ENCODE measurements at regions not wholly inside any gene's neighbourhood (a gene's known extent, or its start where the extent isn't known, plus 50 kb on each side); places are given as distances from the start of the nearest gene placed in this dataset.

DNA sequence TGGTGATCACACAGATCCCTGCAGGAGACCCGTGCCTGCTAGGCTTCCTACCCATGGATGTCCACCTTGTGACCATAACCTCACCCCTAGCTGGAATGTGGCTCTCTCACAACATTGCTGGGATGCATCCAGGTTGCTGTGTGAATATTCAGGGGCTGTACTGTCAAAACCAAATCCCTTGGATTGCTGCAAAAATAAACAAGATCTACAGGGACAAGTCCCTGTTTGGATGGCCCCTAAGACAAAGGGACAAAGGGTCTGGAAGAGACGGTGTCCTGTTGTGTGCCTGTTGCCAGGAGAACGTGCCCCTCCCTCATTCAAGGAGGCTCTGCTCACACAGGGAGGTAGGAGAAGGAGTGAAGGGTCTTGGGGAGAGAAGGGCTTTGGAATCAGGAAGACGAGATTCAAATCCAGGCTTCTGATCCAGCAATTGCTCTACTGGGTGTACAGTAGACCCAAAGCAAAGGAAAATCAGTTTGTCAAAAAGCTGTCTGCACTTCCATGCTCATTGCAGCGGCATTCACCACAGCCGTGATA is 89.2 kb upstream of the WASF3 start:
- peaks cover 3% of the 10 kb centered on the region for H3K27me3 Mint-ChIP-seq (ENCODE audit: unreplicated experiment)
- H3K4me1 Mint-ChIP-seq (ENCODE audit: low read depth, unreplicated experiment): no peaks in the 10 kb centered on the region
- DNase-seq: no peak
- H3K36me3 Mint-ChIP-seq (ENCODE audit: unreplicated experiment): no peaks in the 10 kb centered on the region
- H3K27ac Mint-ChIP-seq (ENCODE audit: unreplicated experiment): no peak overlapping the region
- TF ChIP-seq, protein P1, sequence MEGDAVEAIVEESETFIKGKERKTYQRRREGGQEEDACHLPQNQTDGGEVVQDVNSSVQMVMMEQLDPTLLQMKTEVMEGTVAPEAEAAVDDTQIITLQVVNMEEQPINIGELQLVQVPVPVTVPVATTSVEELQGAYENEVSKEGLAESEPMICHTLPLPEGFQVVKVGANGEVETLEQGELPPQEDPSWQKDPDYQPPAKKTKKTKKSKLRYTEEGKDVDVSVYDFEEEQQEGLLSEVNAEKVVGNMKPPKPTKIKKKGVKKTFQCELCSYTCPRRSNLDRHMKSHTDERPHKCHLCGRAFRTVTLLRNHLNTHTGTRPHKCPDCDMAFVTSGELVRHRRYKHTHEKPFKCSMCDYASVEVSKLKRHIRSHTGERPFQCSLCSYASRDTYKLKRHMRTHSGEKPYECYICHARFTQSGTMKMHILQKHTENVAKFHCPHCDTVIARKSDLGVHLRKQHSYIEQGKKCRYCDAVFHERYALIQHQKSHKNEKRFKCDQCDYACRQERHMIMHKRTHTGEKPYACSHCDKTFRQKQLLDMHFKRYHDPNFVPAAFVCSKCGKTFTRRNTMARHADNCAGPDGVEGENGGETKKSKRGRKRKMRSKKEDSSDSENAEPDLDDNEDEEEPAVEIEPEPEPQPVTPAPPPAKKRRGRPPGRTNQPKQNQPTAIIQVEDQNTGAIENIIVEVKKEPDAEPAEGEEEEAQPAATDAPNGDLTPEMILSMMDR (IDR thresholded peaks at IDR 0.05; ENCODE audit: partially characterized antibody, unreplicated experiment): no peak
- peaks cover 4% of the 10 kb centered on the region for H3K9me3 Mint-ChIP-seq (ENCODE audit: unreplicated experiment)
- H3K4me3 Mint-ChIP-seq (ENCODE audit: unreplicated experiment): no peak overlapping the region

DNA sequence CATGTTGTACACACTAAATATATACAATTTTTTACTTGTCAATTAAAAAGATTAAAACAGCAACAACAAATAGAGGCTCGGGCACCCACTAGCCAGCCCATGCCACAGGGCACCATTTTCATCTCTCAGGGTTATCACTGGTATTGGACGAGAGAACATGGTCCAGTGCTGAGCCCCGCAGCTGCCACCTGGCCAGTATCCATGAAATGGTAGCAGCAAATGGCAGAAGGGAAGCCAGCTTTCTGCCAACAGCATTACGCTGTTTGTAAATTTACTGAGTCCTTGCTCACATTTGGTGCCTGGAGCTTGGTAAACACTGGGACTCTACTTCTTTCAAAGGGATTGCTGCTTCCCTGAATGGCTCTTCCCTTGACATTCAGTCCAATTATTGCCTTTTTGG is 87.9 kb upstream of the WASF3 start:
- H3K4me3 Mint-ChIP-seq (ENCODE audit: unreplicated experiment): no peak overlapping the region
- H3K4me1 Mint-ChIP-seq (ENCODE audit: low read depth, unreplicated experiment): no peaks in the 10 kb centered on the region
- TF ChIP-seq, protein P1 (IDR thresholded peaks at IDR 0.05; ENCODE audit: partially characterized antibody, unreplicated experiment): no peak

DNA sequence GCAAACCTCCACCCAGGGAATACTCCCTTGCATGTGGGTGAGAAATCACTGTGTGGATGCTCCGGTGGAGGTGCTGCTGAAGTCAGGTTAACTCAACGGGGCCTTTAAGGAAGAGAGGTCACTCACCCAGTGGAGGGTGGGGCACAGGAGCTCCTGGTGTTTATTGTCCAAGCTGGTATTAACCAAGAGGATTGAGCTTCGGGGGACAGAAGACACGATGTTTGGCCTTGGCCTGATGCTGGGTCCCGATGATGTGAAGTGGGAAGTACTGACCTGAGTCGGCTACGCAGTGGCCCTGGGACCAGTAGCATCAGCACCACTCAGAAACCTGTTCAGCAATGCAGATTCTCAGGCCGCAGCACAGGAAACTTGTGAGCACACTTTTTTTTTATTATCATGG is 85.7 kb upstream of the WASF3 start:
- Mint-ChIP-seq H3K4me3 (ENCODE audit: unreplicated experiment) (no peak overlapping the region), H3K4me1 (ENCODE audit: low read depth, unreplicated experiment) (peaks cover 8% of the 10 kb centered on the region), H3K36me3 (ENCODE audit: unreplicated experiment) (no peaks in the 10 kb centered on the region), H3K27ac (ENCODE audit: unreplicated experiment) (no peak overlapping the region), H3K27me3 (ENCODE audit: unreplicated experiment) (peaks cover 3% of the 10 kb centered on the region), H3K9me3 (ENCODE audit: unreplicated experiment) (no peaks in the 10 kb centered on the region)
- DNase-seq: no peak
- TF ChIP-seq, protein P1 (IDR thresholded peaks at IDR 0.05; ENCODE audit: partially characterized antibody, unreplicated experiment): no peak

More for the DNA sequence above, 87.9 kb upstream of the WASF3 start:
- Mint-ChIP-seq H3K36me3 (ENCODE audit: unreplicated experiment) (no peaks in the 10 kb centered on the region), H3K9me3 (ENCODE audit: unreplicated experiment) (peaks cover 1% of the 10 kb centered on the region), H3K27me3 (ENCODE audit: unreplicated experiment) (peaks cover 3% of the 10 kb centered on the region), H3K27ac (ENCODE audit: unreplicated experiment) (no peak overlapping the region)
- no peak for DNase-seq

DNA sequence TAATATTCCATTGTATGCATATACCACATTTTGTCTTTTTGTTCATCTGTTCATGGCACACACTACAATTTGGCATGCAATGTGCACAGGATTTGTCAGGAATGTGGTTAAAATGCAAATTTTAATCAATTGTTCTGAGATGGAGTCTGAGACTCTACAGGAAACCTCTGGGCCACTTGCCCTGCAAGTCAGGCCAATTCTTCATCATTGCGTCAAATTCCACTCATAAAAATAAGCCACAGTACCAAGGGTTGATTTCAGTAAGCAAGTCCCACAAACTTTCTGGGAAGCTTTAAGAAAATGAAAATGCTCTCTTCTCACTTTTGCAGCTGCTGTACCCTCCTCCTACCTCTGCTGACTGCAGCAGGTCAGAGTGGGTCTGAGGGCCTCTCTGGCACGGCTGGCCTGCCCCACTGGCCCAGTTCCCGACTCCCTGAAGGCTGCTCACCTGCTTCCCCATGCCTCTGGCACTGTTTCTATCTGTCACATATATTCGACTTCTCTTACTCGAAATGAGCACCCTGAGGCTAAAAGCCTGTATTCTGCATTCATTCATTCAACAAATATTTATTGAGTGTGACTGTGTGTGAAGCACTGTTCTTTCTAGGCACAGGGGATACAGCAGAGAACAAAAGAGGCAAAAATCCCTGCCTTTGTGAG is 83.8 kb upstream of the WASF3 start:
- Mint-ChIP-seq H3K27me3 (ENCODE audit: unreplicated experiment) (no peaks in the 10 kb centered on the region), H3K4me3 (ENCODE audit: unreplicated experiment) (no peak overlapping the region), H3K36me3 (ENCODE audit: unreplicated experiment) (no peaks in the 10 kb centered on the region), H3K27ac (ENCODE audit: unreplicated experiment) (no peak overlapping the region), H3K9me3 (ENCODE audit: unreplicated experiment) (no peaks in the 10 kb centered on the region), H3K4me1 (ENCODE audit: low read depth, unreplicated experiment) (peaks cover 9% of the 10 kb centered on the region)
- no peak for DNase-seq
- TF ChIP-seq, protein P1 (IDR thresholded peaks at IDR 0.05; ENCODE audit: partially characterized antibody, unreplicated experiment): no peak

DNA sequence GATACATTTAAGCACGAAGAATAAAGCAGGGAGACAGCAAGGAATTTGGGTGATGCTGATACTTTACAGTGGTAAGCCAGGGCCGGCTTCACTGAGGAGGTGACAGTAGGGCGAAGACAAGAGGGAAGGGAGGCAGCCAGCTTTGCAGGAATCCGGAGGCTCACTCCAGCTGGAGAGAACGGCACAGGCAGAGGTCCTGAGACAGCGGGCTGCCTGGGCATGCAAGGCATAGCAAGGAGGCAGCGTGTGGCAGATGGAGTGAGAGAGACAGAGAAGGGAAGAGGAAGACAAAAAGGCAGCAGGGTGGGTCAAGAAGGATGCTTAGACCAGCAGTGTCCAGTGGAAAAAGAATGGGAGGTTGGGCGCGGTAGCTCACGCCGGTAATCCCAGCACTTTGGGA is 83.2 kb upstream of the WASF3 start:
- no peak overlapping the region for H3K27ac Mint-ChIP-seq (ENCODE audit: unreplicated experiment)
- H3K4me1 Mint-ChIP-seq (ENCODE audit: low read depth, unreplicated experiment): peaks cover 9% of the 10 kb centered on the region
- H3K36me3 Mint-ChIP-seq (ENCODE audit: unreplicated experiment): no peaks in the 10 kb centered on the region
- H3K4me3 Mint-ChIP-seq (ENCODE audit: unreplicated experiment): no peak overlapping the region
- H3K27me3 Mint-ChIP-seq (ENCODE audit: unreplicated experiment): no peaks in the 10 kb centered on the region
- H3K9me3 Mint-ChIP-seq (ENCODE audit: unreplicated experiment): no peaks in the 10 kb centered on the region
- no peak for DNase-seq
- TF ChIP-seq, protein P1 (IDR thresholded peaks at IDR 0.05; ENCODE audit: partially characterized antibody, unreplicated experiment): no peak
